HL-60 (cell line): ENCODE measurements at regions not wholly inside any gene's neighbourhood (a gene's known extent, or its start where the extent isn't known, plus 50 kb on each side); places are given as distances from the start of the nearest gene placed in this dataset.

Source experiments
- CTCF ChIP-seq: IDR thresholded peaks from one replicate; pipeline ENCODE4 v1.5.1; 2011; ENCODE audit warnings: low read length, control low read depth, inconsistent platforms; ENCODE audit not compliant: insufficient read depth
- GABPA ChIP-seq: IDR thresholded peaks from 2 replicates; pipeline ENCODE4 v1.6.1; 2012; ENCODE audit warnings: low read depth
- POLR2AphosphoS5 ChIP-seq: IDR thresholded peaks from 2 replicates; pipeline ENCODE4 v1.6.1; 2012; ENCODE audit warnings: low read depth
- REST ChIP-seq: IDR thresholded peaks from 2 replicates; pipeline ENCODE4 v1.6.1; 2012; ENCODE audit warnings: low read depth; ENCODE audit not compliant: insufficient replicate concordance
- SPI1 ChIP-seq: IDR thresholded peaks from 2 replicates; pipeline ENCODE4 v1.6.1; 2012; ENCODE audit warnings: low read depth, mild to moderate bottlenecking, borderline replicate concordance

GRCh38 chr10:32132357-32132946 lies 76.2 kb upstream of the KIF5B start:
- no peak for TF ChIP-seq CTCF
- TF ChIP-seq POLR2AphosphoS5 = no peak
- TF ChIP-seq REST = no peak
- TF ChIP-seq SPI1 = no peak
- TF ChIP-seq GABPA = no peak
